Anterior cingulate cortex (tissue), 58 donors: ENCODE measurements at regions not wholly inside any gene's neighbourhood (a gene's known extent, or its start where the extent isn't known, plus 50 kb on each side); places are given as distances from the start of the nearest gene placed in this dataset.

Experiments
- DNase-seq, 58 donors: peaks; one replicate each; lab custom pipeline; 2025; lab: John Stamatoyannopoulos, UW

DNA sequence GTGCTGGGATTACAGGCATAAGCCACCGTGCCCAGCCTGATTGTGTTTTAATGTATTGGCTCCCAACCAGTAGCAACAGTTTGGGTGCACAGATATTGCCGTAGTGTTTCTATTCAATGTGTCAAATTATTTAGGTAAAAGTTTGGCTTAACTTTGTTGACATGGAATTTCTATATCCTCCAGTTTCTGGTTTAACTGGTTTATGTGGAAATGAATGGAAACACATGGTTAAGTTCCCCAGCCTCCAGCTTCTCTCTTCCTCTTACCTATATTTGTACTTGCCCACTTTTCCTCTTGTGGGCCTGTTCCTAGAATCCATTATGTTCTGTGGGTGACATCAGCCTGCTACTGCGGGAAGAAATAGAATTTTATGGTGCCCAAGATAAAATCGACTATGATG lies 53.9 kb upstream of the ESR1 start:
- DNase-seq, result no peak

GRCh38 chr6:151757506-151757955 lies 50.0 kb upstream of the ESR1 start:
- DNase-seq, result no peak
